ENCODE measurements at regions not wholly inside any gene's neighbourhood (a gene's known extent, or its start where the extent isn't known, plus 50 kb on each side); places are given as distances from the start of the nearest gene placed in this dataset.

DNA sequence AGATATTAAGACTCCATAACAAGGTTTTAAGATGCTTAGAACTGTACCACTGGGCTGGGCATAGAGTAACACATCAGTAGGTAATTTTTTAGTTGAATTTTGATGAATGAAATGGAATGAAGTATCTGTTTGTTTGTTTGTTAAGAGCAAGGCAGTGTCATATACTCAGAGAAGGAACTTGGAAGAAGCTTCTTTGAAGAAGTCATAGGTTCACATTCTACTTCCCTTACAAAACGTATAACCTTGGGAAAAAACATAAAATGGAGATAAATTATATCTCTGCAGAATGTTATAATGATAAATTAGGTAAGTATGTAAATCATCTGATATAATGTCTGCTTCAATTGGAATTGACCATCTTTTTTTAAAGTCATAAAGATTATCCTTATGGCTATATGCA is 122.1 kb upstream of the SLC39A10 start:
- Histone ChIP-seq H3K36me3 (no peaks in the 10 kb centered on the region), H3K9me3 (no peaks in the 10 kb centered on the region), H3K4me1 (peaks cover 0 to 47% (median 12%) of the 10 kb centered on the region in 4 donors), H3K27me3 (no peaks in the 10 kb centered on the region), H3K27ac (peak overlapping the region in 1 of 5 donors; percentile 59), H3K4me3 (no peak overlapping the region)
- DNase-seq: no peak
- intact Hi-C loops (cut with DNase I; ENCODE audit: low total_unique reads): no loop called here
- TF ChIP-seq POLR2AphosphoS5 (IDR thresholded peaks at IDR 0.05): no peak
- TF ChIP-seq EP300 (IDR thresholded peaks at IDR 0.05): no peak
- TF ChIP-seq, protein P1, sequence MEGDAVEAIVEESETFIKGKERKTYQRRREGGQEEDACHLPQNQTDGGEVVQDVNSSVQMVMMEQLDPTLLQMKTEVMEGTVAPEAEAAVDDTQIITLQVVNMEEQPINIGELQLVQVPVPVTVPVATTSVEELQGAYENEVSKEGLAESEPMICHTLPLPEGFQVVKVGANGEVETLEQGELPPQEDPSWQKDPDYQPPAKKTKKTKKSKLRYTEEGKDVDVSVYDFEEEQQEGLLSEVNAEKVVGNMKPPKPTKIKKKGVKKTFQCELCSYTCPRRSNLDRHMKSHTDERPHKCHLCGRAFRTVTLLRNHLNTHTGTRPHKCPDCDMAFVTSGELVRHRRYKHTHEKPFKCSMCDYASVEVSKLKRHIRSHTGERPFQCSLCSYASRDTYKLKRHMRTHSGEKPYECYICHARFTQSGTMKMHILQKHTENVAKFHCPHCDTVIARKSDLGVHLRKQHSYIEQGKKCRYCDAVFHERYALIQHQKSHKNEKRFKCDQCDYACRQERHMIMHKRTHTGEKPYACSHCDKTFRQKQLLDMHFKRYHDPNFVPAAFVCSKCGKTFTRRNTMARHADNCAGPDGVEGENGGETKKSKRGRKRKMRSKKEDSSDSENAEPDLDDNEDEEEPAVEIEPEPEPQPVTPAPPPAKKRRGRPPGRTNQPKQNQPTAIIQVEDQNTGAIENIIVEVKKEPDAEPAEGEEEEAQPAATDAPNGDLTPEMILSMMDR (IDR thresholded peaks at IDR 0.05): no peak
- WGBS, 5 donors: 75 to 79% (median 77%) methylated on average over 1 of the region's 1 CpG

DNA sequence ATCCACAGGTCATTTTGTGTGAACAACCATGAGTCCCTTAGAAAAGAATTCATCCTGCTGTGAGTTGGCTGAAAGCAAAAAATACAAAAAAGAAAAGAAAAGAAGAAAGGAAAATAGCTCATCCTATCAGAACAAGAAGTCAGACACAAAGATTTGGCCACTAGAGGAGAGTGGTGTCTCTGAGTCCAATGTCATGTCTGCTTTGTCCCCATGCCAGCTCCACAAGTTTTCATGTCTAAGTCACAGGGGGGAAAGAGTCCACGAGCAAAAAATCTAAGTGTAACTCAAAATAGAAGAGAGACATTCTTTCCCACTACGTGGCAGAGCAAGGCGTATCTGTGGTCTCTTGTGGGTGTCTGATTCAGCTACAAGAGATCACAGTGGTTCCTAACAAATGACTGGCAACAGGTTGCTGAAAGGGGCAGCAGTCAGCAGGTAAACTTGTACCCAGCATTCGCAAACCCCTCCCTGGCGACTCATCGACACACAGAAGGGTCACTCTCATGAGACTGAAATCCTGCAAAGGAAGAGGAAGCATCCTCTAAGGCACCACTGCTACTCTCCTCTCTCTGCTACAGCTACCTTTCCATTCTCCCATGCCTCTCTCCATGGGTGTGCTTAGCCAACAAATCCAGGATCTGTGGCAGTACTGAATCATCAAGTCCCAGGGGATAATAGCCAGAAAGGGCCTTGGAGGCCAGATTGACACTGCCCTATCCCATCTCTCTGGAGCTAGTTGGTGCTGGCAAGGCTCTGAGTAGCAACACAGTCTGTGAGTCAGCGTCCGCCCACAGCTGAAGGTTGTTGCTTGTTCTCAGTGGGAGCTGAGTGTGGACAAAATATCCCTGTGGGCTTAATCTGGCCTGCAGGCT is 123.0 kb upstream of the SLC39A10 start:
- Histone ChIP-seq H3K27me3 (no peaks in the 10 kb centered on the region), H3K9me3 (no peaks in the 10 kb centered on the region), H3K4me3 (no peak overlapping the region), H3K36me3 (no peaks in the 10 kb centered on the region), H3K27ac (peak overlapping the region in 3 of 5 donors; percentile 8 to 59 (median 20)), H3K4me1 (peaks cover 0 to 47% (median 12%) of the 10 kb centered on the region in 4 donors)
- DNase-seq: peak in 1 of 2 donors; percentile 19
- intact Hi-C loops (cut with DNase I; ENCODE audit: low total_unique reads): no loop called here
- WGBS, 5 donors: 47 to 75% (median 71%) methylated on average over 8 of the region's 8 CpGs
- TF ChIP-seq POLR2A (IDR thresholded peaks at IDR 0.05) (no peak), POLR2AphosphoS5 (IDR thresholded peaks at IDR 0.05) (no peak), EP300 (IDR thresholded peaks at IDR 0.05) (no peak)
- TF ChIP-seq, protein P1 (IDR thresholded peaks at IDR 0.05): no peak

DNA sequence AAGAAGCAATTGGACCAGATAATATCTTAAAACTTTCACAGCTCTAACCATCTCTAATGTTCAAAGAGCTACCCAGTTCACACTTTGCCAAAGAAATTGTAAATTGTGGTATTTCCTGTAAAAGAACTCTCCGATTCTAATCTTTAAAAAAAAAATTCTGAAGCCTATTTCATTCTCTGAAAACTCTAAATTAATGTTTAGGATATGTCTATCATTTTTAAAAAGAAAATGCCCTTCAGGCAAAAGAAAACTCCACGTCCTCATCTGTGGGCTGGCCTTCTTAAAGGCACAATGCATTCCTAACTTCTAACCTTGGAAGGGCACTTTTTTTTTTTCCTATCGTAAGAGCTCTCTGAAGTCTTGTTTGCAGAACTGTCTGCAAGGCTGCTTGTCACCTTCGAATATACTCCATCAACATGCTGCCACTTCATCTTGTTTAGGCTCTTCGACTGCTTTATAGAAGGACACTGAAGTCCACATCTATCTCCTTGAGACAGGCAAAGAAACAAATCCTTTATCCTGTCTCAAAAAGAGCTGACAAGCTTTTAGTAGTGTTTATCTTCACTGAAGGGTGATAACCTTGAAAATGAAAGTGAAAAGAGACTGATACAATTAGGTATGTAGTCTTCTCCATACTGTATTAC is 124.3 kb upstream of the SLC39A10 start:
- Histone ChIP-seq H3K36me3 (no peaks in the 10 kb centered on the region), H3K27me3 (no peaks in the 10 kb centered on the region), H3K4me1 (peaks cover 0 to 47% (median 12%) of the 10 kb centered on the region in 4 donors), H3K4me3 (peak overlapping the region in 1 of 4 donors; percentile 10), H3K9me3 (no peaks in the 10 kb centered on the region), H3K27ac (peak overlapping the region in 3 of 5 donors; percentile 24 to 59 (median 25))
- DNase-seq: peak in 1 of 2 donors; percentile 34
- intact Hi-C loops (cut with DNase I; ENCODE audit: low total_unique reads): no loop called here
- WGBS, 5 donors: 10 to 15% (median 14%) methylated on average over 5 of the region's 5 CpGs
- no peak for TF ChIP-seq EP300 (IDR thresholded peaks at IDR 0.05)
- no peak for TF ChIP-seq POLR2A (IDR thresholded peaks at IDR 0.05)
- TF ChIP-seq, protein P1 (IDR thresholded peaks at IDR 0.05): no peak
- no peak for TF ChIP-seq POLR2AphosphoS5 (IDR thresholded peaks at IDR 0.05)

DNA sequence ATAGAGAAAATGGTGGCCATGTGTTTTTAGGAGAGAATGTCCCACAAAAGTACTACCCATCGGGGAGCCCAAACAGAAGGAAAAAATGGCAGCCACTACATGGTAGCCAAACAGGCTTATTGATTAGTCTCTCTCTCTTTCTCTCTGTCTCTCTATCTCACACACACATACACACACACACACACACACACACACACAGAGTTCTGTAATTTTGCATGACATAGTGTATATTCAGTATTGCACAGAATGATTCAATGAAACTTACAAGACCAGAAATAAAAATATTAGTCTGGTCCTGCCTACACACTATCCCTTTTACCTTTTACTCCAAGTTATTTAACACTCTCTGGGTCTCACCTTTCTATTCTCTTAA is 124.8 kb upstream of the SLC39A10 start:
- H3K27ac ChIP-seq: peak overlapping the region in 1 of 5 donors; percentile 59

More for the DNA sequence above, 124.8 kb upstream of the SLC39A10 start:
- H3K27me3 ChIP-seq: no peaks in the 10 kb centered on the region
- H3K36me3 ChIP-seq: no peaks in the 10 kb centered on the region
- WGBS, 5 donors: 72 to 87% (median 81%) methylated on average over 1 of the region's 1 CpG
- TF ChIP-seq POLR2AphosphoS5 (IDR thresholded peaks at IDR 0.05) (no peak), POLR2A (IDR thresholded peaks at IDR 0.05) (no peak), EP300 (IDR thresholded peaks at IDR 0.05) (no peak)
- TF ChIP-seq, protein P1 (IDR thresholded peaks at IDR 0.05): no peak
- H3K9me3 ChIP-seq: no peaks in the 10 kb centered on the region
- H3K4me1 ChIP-seq: peaks cover 0 to 46% (median 12%) of the 10 kb centered on the region in 4 donors
- intact Hi-C loops (cut with DNase I; ENCODE audit: low total_unique reads): no loop called here
- no peak overlapping the region for H3K4me3 ChIP-seq
- DNase-seq: no peak

Measured in stomach (tissue), 8 donors.